ENCODE measurements at regions not wholly inside any gene's neighbourhood (a gene's known extent, or its start where the extent isn't known, plus 50 kb on each side); places are given as distances from the start of the nearest gene placed in this dataset.

- no peak for DNase-seq (ENCODE audit: low read depth, low spot score)
Observed at GRCh38 chr7:67550801-67551436, 554.3 kb downstream of the TYW1 start.

- no peak for DNase-seq (ENCODE audit: low read depth, low spot score)
Observed at GRCh38 chr7:67552738-67553137, 556.1 kb downstream of the TYW1 start.

GRCh38 chr7:67553378-67553777 lies 556.7 kb downstream of the TYW1 start:
- DNase-seq (ENCODE audit: low read depth, low spot score): no peak

- DNase-seq (ENCODE audit: low read depth, low spot score): no peak
Observed at GRCh38 chr7:67554986-67555385, 558.4 kb downstream of the TYW1 start.

GRCh38 chr7:67564959-67565358 lies 568.3 kb downstream of the TYW1 start:
- DNase-seq (ENCODE audit: low read depth, low spot score): no peak

- DNase-seq (ENCODE audit: low read depth, low spot score): no peak
Observed at GRCh38 chr7:67566101-67566500, 569.5 kb downstream of the TYW1 start.

- DNase-seq (ENCODE audit: low read depth, low spot score): no peak
Observed at GRCh38 chr7:67571026-67571545, 574.5 kb downstream of the TYW1 start.

- no peak for DNase-seq (ENCODE audit: low read depth, low spot score)
Observed at GRCh38 chr7:67573639-67574038, 577.0 kb downstream of the TYW1 start.

GRCh38 chr7:67588631-67589030 lies 592.0 kb downstream of the TYW1 start:
- DNase-seq (ENCODE audit: low read depth, low spot score): no peak

- DNase-seq (ENCODE audit: low read depth, low spot score): no peak
Observed at GRCh38 chr7:67589183-67589582, 592.5 kb downstream of the TYW1 start.

- DNase-seq (ENCODE audit: low read depth, low spot score): no peak
Observed at GRCh38 chr7:67590649-67591048, 594.0 kb downstream of the TYW1 start.

GRCh38 chr7:67593794-67594193 lies 597.2 kb downstream of the TYW1 start:
- DNase-seq (ENCODE audit: low read depth, low spot score): no peak

- DNase-seq (ENCODE audit: low read depth, low spot score): no peak
Observed at GRCh38 chr7:67595431-67596180, 599.0 kb downstream of the TYW1 start.

GRCh38 chr7:67597161-67597560 lies 600.5 kb downstream of the TYW1 start:
- no peak for DNase-seq (ENCODE audit: low read depth, low spot score)

- DNase-seq (ENCODE audit: low read depth, low spot score): no peak
Observed at GRCh38 chr7:67598469-67598868, 601.8 kb downstream of the TYW1 start.

- DNase-seq (ENCODE audit: low read depth, low spot score): no peak
Observed at GRCh38 chr7:67599331-67600062, 602.9 kb downstream of the TYW1 start.

GRCh38 chr7:67602246-67602887 lies 605.7 kb downstream of the TYW1 start:
- DNase-seq (ENCODE audit: low read depth, low spot score): no peak

- no peak for DNase-seq (ENCODE audit: low read depth, low spot score)
Observed at GRCh38 chr7:67604461-67605386, 608.1 kb downstream of the TYW1 start.

GRCh38 chr7:67608806-67609205 lies 612.2 kb downstream of the TYW1 start:
- no peak for DNase-seq (ENCODE audit: low read depth, low spot score)

- no peak for DNase-seq (ENCODE audit: low read depth, low spot score)
Observed at GRCh38 chr7:67610897-67611296, 614.3 kb downstream of the TYW1 start.

- no peak for DNase-seq (ENCODE audit: low read depth, low spot score)
Observed at GRCh38 chr7:67614843-67615242, 618.2 kb downstream of the TYW1 start.

Measured in activated naive CD8-positive, alpha-beta T cell treated with anti-CD3 and anti-CD28 coated beads, Interleukin-2, amount 50 U/mL, for 16 hours (primary cell).